ENCODE measurements at regions not wholly inside any gene's neighbourhood (a gene's known extent, or its start where the extent isn't known, plus 50 kb on each side); places are given as distances from the start of the nearest gene placed in this dataset.

- TF ChIP-seq CTCF (IDR thresholded peaks at IDR 0.05; ENCODE audit: insufficient read depth, low read depth, low read length) (no peak), EZH2 (IDR thresholded peaks at IDR 0.05; ENCODE audit: insufficient read depth, low read length) (no peak)
Observed at GRCh38 chr21:32834916-32835235, 63.3 kb upstream of the PAXBP1 start.
